ENCODE measurements at regions not wholly inside any gene's neighbourhood (a gene's known extent, or its start where the extent isn't known, plus 50 kb on each side); places are given as distances from the start of the nearest gene placed in this dataset.

DNA sequence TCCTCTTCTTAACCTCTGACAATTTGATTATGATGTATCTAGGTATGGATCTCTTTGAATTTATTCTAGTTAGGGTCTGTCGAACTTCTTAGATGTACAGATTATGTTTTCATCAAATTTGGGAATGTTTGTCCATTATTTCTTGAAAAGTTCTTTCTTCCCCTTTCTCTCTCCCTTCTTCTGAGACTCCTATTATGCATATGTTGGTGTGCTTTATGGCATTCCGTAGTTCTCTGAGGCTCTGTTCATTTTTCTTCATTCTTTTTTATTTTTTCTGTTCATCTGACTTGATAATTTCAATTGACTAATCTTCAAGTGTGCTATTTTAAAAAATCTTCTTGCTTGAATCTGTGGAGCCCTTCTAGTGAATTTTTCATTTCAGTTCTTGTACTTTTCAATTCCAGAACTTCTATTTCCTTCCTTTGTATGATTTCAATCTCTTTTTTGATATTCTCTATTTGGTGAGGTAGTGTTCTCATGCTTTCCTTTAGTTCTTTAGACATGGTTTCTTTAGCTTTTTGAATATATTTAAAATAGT, 79.8 kb downstream of the TMEM270 start:
- TF ChIP-seq, protein P1, sequence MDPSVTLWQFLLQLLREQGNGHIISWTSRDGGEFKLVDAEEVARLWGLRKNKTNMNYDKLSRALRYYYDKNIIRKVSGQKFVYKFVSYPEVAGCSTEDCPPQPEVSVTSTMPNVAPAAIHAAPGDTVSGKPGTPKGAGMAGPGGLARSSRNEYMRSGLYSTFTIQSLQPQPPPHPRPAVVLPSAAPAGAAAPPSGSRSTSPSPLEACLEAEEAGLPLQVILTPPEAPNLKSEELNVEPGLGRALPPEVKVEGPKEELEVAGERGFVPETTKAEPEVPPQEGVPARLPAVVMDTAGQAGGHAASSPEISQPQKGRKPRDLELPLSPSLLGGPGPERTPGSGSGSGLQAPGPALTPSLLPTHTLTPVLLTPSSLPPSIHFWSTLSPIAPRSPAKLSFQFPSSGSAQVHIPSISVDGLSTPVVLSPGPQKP (IDR thresholded peaks at IDR 0.05; ENCODE audit: borderline replicate concordance, low read depth, low read length) = no peak
- TF ChIP-seq BHLHE40 (IDR thresholded peaks at IDR 0.05; ENCODE audit: low read depth, low read length) (no peak), MAFK (IDR thresholded peaks at IDR 0.05; ENCODE audit: low read depth, low read length) (no peak), MAZ (IDR thresholded peaks at IDR 0.05; ENCODE audit: borderline replicate concordance, low read depth, low read length) (no peak), POLR2A (IDR thresholded peaks at IDR 0.05; ENCODE audit: low read depth, low read length) (no peak)
- TF ChIP-seq, protein P2, sequence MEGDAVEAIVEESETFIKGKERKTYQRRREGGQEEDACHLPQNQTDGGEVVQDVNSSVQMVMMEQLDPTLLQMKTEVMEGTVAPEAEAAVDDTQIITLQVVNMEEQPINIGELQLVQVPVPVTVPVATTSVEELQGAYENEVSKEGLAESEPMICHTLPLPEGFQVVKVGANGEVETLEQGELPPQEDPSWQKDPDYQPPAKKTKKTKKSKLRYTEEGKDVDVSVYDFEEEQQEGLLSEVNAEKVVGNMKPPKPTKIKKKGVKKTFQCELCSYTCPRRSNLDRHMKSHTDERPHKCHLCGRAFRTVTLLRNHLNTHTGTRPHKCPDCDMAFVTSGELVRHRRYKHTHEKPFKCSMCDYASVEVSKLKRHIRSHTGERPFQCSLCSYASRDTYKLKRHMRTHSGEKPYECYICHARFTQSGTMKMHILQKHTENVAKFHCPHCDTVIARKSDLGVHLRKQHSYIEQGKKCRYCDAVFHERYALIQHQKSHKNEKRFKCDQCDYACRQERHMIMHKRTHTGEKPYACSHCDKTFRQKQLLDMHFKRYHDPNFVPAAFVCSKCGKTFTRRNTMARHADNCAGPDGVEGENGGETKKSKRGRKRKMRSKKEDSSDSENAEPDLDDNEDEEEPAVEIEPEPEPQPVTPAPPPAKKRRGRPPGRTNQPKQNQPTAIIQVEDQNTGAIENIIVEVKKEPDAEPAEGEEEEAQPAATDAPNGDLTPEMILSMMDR (conservative IDR thresholded peaks at IDR 0.05; ENCODE audit: low read depth, low read length) = no peak
- TF ChIP-seq, protein P3, sequence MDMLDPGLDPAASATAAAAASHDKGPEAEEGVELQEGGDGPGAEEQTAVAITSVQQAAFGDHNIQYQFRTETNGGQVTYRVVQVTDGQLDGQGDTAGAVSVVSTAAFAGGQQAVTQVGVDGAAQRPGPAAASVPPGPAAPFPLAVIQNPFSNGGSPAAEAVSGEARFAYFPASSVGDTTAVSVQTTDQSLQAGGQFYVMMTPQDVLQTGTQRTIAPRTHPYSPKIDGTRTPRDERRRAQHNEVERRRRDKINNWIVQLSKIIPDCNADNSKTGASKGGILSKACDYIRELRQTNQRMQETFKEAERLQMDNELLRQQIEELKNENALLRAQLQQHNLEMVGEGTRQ (IDR thresholded peaks at IDR 0.05; ENCODE audit: low read depth, low read length) = no peak

All from IMR-90 (cell line).